Astrocyte of the hippocampus (primary cell): ENCODE measurements at regions not wholly inside any gene's neighbourhood (a gene's known extent, or its start where the extent isn't known, plus 50 kb on each side); places are given as distances from the start of the nearest gene placed in this dataset.
A peak's percentile ranks its signal among the peaks of the same experiment; 100 is the strongest.
"Not testable (repeated sequence)": the region's sequence is repeated elsewhere in the genome, so short reads cannot be mapped to it uniquely, and the experiment has no call there.

Experiments used
- DNase-seq: peaks from one replicate; pipeline ENCODE4 v3.0.0; 2011; ENCODE audit warnings: low read depth, low spot score

DNA sequence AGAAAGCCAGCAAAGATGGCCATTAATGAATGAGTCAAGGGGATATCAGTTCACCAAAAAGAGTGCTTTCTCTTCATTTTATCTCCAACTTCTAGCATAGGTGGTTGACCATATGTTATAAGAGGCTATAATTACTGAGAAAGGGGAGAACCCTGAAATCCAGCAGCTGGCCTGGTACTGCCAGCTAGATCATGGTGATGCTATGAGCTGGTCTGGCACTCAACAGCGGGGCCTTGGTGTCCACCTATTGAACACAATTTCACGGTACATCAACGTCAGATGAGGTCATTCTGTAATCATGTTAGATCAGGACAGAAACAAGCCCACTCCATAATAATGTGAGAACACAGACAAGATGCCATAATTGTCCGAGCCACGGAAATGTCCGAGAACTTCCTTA, 1644.8 kb upstream of the PCDH7 start:
- no peak for DNase-seq

DNA sequence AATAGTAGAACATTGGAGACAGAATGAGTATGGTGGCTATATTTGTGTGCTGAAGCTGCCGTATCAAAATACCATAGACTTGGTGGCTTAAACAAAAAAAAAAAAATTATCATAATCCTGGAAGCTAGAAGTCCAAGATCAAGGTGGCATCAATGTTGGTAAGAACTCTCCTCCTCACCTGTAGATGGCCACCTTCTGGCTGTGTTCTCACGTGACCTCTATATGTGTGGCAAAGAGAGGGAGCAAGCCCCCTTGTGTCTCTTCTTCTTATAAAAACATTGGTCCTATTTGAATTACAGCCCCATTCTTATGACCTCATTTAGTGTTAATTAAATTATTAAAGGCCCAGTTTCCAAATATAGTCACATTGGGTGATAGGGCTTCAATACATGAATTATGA, 1640.9 kb upstream of the PCDH7 start:
- no peak for DNase-seq

DNA sequence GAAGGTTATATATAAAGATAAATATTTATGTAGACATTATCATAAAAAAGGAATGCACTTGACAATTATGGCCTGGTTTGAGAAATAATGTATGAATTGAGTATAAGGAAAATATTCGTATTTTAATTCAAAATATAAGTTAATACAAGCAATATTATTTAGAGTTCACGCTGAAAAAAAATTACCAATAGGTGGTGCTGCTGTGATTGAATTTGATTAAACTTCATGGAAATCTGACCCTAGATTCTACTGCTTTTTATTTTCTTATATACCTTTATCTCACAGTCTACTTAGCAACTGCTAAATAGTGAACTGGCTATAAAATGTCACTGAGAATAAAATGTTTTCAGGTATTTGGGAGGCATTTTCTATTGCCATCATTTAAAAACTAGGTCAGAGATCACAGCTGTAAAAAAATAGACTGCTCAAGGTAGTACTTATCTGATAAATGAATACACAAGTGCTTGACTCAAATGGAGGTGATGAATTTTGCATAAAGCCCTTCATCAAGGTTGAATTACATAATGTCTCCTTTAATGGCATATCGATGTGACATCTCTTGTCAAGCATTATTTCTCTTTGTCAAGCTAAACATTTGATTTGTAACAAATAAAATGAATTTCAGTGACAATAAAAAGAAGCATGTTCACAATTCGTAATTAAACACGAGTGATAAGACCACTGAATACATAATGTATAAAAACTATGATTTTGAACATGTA, 1638.8 kb upstream of the PCDH7 start:
- DNase-seq, result peak; percentile 2

GRCh38 chr4:29082684-29083083, 1637.5 kb upstream of the PCDH7 start:
- DNase-seq, result no peak

- no peak for DNase-seq
Observed at GRCh38 chr4:29085748-29086147, 1634.4 kb upstream of the PCDH7 start.

GRCh38 chr4:29104694-29105093, 1615.5 kb upstream of the PCDH7 start:
- no peak for DNase-seq

DNA sequence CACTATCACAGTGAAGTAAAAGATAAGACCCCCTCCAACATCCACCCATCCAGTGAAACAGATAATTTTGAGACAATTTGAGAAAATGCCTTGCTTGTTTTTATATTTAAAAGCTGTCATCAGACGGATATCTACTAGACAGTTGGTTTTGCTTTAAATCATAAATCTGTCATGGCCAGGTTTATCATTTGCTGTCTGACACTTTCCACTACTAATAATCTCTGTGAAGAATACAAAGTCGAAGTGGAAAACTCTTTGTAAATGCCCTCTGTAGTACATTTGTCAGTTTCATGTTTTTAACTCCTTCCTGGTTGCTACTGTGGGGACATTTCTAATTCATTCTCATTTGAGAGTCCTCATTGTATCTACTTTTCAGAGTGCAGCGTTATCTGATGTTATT, 1606.2 kb upstream of the PCDH7 start:
- no peak for DNase-seq

DNA sequence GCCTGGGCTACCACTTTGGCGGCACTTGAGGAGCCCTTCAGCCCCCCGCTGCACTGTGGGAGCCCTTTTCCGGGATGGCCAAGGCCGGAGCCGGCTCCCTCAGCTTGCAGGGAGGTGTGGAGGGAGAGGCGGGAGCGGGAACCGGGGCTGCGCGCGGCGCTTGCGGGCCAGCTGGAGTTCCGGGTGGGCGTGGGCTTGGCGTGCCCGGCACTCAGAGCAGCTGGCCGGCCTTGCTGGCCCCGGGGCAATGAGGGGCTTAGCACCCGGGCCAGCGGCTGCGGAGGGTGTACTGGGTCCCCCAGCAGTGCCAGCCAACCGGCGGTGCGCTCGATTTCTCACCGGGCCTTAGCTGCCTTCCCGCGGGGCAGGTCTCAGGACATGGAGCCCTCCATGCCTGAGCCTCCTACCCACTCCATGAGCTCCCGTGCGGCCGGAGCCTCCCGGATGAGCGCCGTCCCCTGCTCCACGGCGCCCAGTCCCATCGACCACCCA, 1602.9 kb upstream of the PCDH7 start:
- DNase-seq, result not testable (repeated sequence)

DNA sequence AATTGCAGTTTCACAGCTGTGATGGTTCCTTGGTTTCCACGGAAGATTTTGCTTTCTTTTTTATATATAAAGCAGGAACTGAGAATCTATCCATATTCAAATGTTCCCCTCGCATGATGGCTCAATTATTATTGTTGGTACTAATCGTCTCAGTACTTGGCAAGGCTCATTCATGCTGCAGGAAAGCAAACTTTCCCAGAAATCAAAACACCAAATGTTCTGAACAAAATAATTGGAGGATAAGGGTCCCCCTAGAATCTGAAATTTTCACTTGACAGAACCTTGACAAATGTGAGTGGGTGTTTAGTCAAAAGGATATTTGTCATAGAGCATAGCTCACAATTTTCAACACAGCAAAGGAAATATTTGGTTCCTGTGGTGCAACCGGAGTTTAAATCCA, 1598.6 kb upstream of the PCDH7 start:
- DNase-seq, result peak; percentile 0

- no peak for DNase-seq
Observed at GRCh38 chr4:29128810-29129209, 1591.4 kb upstream of the PCDH7 start.

GRCh38 chr4:29131304-29131703, 1588.9 kb upstream of the PCDH7 start:
- DNase-seq, result no peak

DNA sequence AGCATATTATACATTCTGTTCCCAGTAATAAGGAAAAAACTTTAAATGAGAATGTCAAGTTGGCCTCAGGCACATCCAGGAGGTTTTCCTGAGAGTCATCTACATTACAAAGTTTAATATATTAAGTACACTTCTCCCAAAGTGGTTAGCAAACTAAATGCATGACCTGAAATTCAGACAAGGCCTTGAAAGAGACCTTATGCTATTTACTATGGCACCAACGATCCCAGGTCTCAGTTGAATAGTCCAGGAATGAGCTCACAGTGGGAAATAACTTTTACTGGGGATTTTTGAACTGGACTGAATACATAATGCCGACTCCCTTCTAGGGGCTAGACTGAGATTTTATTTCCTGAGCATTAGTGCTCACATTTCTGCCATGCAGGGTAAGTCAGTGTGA, 1577.5 kb upstream of the PCDH7 start:
- DNase-seq, result no peak

GRCh38 chr4:29151584-29151983, 1568.6 kb upstream of the PCDH7 start:
- DNase-seq, result no peak

DNA sequence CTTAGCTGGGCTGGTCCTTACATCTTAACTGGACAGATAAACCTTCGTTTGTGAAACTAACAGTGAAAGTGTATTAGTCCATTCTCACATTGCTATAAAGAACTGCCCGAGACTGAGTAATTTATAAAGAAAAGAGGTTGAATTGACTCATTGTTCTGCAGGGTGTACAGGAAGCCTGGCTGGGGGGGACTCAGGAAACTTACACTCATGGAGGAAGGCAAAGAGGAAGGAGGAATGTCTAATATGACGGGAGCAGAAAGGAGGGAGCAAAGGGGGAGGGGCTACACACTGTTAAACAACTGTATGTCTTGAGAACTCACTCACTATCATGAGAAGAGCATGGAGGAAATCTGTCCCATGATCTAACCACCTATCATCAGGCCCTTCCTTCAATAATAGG, 1566.5 kb upstream of the PCDH7 start:
- no peak for DNase-seq

DNA sequence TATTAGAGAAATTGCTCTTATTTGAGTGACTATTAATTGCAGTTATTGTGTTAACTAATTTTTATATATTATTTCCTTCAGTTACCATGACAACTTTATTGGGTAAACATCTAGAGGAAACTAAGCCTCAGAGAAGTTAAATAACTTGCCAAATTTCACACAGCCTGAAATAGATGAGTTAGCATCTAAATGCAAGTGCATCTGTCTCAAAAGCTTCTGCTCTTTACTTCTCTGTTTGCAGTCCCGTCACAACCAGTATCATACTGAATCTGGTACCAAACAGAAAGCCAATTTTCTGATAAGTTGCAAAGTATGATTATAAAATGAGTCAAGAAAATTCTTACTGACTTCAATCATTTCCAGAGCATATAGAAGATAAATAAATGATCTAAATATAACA, 1544.9 kb upstream of the PCDH7 start:
- no peak for DNase-seq

GRCh38 chr4:29199025-29199424, 1521.1 kb upstream of the PCDH7 start:
- no peak for DNase-seq

DNA sequence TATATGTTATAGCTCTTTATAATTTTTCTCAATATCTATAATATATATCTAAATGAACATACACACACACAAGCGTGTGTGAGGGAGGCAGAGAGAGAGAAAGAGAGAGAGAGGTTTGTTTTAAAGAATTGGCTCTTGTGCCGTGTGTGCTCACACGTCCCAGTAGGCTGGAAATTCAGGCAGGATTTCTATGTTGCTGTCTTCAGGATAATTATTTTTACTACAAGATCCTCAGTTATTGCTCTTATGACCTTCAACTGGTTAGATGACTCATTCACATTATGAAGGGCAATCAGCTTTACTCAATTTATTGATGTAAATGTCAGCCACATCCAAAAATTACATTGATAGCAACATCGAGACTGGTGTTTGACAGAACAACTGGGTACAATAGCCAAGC, 1520.7 kb upstream of the PCDH7 start:
- DNase-seq, result no peak

DNA sequence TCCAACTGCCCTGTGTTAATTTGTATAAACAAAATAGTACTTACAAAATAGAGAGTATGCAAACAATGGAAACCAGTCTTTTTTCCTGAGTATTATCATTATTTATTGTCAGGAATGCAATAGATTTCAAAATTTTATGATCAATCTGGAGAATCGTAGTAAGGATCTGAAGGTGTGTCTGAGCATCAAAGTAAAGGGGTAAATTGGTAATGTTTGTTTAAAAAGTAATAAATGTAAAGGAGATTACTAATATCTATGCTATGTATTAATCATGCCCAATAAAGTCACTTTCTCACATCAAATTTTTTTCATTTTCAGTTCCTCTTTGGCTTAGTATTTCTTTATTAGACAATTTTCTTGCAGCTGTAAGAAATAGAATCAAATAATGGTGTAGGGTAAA, 1507.1 kb upstream of the PCDH7 start:
- no peak for DNase-seq

DNA sequence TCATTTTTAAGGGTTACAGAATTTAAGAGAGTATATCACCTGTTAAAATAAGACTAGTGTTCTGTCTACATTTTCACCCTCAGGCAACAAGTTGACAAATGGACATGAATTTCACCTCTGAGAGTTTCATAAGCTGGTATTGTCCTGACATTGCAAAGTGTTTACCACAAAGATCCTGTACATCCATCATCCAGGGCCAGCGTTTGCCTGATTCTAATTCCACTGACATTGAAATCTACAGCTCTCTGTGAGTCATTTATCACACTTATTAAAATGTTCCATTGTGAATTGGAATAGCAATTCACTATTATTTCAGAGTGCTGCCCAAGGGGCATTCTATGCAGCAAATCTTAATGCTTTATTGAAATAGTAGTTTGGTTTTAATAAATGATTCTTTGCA, 1499.4 kb upstream of the PCDH7 start:
- DNase-seq, result no peak

- no peak for DNase-seq
Observed at GRCh38 chr4:29224911-29225310, 1495.3 kb upstream of the PCDH7 start.

- no peak for DNase-seq
Observed at GRCh38 chr4:29240641-29241040, 1479.5 kb upstream of the PCDH7 start.

DNA sequence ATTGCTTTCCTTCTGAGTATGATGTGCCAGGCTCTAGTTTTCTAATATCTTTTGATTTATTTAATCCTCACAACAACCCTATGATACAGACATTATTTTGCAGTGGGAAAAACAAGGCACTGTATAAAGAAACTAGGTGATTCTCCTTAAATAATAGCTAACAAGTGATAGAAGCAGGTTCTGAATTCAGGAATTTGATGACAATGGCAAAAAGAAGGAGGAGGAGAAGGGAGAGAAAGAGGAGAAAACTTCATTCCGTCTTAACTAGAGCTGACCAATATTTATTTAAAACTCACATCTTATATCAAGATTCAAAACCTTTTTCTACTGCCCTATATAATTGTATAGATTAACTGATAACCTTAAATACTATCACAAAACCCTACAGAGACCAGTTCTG, 1477.1 kb upstream of the PCDH7 start:
- DNase-seq, result no peak

- DNase-seq, result no peak
Observed at GRCh38 chr4:29243851-29244250, 1476.3 kb upstream of the PCDH7 start.

- DNase-seq, result no peak
Observed at GRCh38 chr4:29259556-29259955, 1460.6 kb upstream of the PCDH7 start.
